ENCODE measurements at regions not wholly inside any gene's neighbourhood (a gene's known extent, or its start where the extent isn't known, plus 50 kb on each side); places are given as distances from the start of the nearest gene placed in this dataset.

GRCh38 chr9:108022246-108022935, 532.8 kb upstream of the KLF4 start:
- no peak for TF ChIP-seq MAFK (IDR thresholded peaks at IDR 0.05; ENCODE audit: low read depth, low read length)
- no peak for TF ChIP-seq MXI1 (IDR thresholded peaks at IDR 0.05; ENCODE audit: borderline replicate concordance, low read depth, low read length)
- TF ChIP-seq, protein P1, sequence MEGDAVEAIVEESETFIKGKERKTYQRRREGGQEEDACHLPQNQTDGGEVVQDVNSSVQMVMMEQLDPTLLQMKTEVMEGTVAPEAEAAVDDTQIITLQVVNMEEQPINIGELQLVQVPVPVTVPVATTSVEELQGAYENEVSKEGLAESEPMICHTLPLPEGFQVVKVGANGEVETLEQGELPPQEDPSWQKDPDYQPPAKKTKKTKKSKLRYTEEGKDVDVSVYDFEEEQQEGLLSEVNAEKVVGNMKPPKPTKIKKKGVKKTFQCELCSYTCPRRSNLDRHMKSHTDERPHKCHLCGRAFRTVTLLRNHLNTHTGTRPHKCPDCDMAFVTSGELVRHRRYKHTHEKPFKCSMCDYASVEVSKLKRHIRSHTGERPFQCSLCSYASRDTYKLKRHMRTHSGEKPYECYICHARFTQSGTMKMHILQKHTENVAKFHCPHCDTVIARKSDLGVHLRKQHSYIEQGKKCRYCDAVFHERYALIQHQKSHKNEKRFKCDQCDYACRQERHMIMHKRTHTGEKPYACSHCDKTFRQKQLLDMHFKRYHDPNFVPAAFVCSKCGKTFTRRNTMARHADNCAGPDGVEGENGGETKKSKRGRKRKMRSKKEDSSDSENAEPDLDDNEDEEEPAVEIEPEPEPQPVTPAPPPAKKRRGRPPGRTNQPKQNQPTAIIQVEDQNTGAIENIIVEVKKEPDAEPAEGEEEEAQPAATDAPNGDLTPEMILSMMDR (conservative IDR thresholded peaks at IDR 0.05; ENCODE audit: low read depth, low read length): no peak
- no peak for TF ChIP-seq POLR2A (IDR thresholded peaks at IDR 0.05; ENCODE audit: low read depth, low read length)
- no peak for TF ChIP-seq RAD21 (IDR thresholded peaks at IDR 0.05; ENCODE audit: low read length)
- no peak for TF ChIP-seq BHLHE40 (IDR thresholded peaks at IDR 0.05; ENCODE audit: low read depth, low read length)
